Sigmoid colon (tissue), 6 donors: ENCODE measurements at regions not wholly inside any gene's neighbourhood (a gene's known extent, or its start where the extent isn't known, plus 50 kb on each side); places are given as distances from the start of the nearest gene placed in this dataset.
A peak's percentile ranks its signal among the peaks of the same experiment; 100 is the strongest.
"Not testable (repeated sequence)": the region's sequence is repeated elsewhere in the genome, so short reads cannot be mapped to it uniquely, and the experiment has no call there.

Experiments
- DNase-seq: peaks from one replicate; pipeline ENCODE4 v3.0.0-alpha.2; 2019
- H3K27ac ChIP-seq, 4 donors: fragments of 200-600 bp; sonication (generic); one replicate each; pipeline ENCODE4 v1.5.1; 2016 to 2019; ENCODE audit warnings: mild to moderate bottlenecking in 1 of 4
- H3K27me3 ChIP-seq, 3 donors: fragments of 200-600 bp; sonication (generic); one replicate each; pipeline ENCODE4 v1.5.1; 2019; ENCODE audit warnings: mild to moderate bottlenecking in 1 of 3
- H3K36me3 ChIP-seq, 4 donors: fragments of 200-600 bp; sonication (generic); one replicate each; pipeline ENCODE4 v1.5.1; 2016 to 2019
- H3K4me1 ChIP-seq, 4 donors: fragments of 200-600 bp; sonication (generic); one replicate each; pipeline ENCODE4 v1.5.1; 2017 to 2019
- H3K4me3 ChIP-seq, 4 donors: fragments of 200-600 bp; sonication (generic); one replicate each; pipeline ENCODE4 v1.5.1; 2017 to 2019; ENCODE audit warnings: mild to moderate bottlenecking in 2 of 4, moderate library complexity in 1 of 4
- H3K9me3 ChIP-seq, 4 donors: fragments of 200-600 bp in 3 of 4; sonication (generic) in 3 of 4; one replicate each; pipeline versions ENCODE4 v1.5.1 to v1.6.1; 2013 to 2019
- CTCF ChIP-seq, 4 experiments: fragments of 450-650 bp in 3 of 4; fragments of 200-600 bp in 1 of 4; IDR thresholded peaks; one replicate each; pipeline ENCODE4 v1.5.1; 2016 to 2019; ENCODE audit warnings: antibody characterized with exemption in 4 of 4, mild to moderate bottlenecking in 3 of 4, moderate library complexity in 2 of 4
- EP300 ChIP-seq, 4 donors: sonication (generic); formaldehyde crosslinking; IDR thresholded peaks; one replicate each; pipeline ENCODE4 v1.6.1; 2017; ENCODE audit warnings: antibody characterized with exemption in 4 of 4
- POLR2A ChIP-seq, 2 donors: fragments of 450-650 bp; IDR thresholded peaks; one replicate each; pipeline ENCODE4 v1.6.1; 2016; ENCODE audit warnings: antibody characterized with exemption in 2 of 2, mild to moderate bottlenecking in 2 of 2, moderate library complexity in 2 of 2
- POLR2AphosphoS5 ChIP-seq, 4 donors: sonication (generic); formaldehyde crosslinking; IDR thresholded peaks; one replicate each; pipeline ENCODE4 v1.6.1; 2017; ENCODE audit warnings: antibody characterized with exemption in 4 of 4
- WGBS, 2 donors: extraction: QIAGEN DNeasy Blood & Tissue Kit; methylation state at CpG; one replicate each; pipeline ENCODE4 v1.1.7; 2013; 5-methylcytosine and 5-hydroxymethylcytosine counted together
- intact Hi-C: fragments of 100-400 bp; cut with DNase I; formaldehyde crosslinking; loops from one replicate; pipeline ENCODE4 v1.15.1; 2023
- donor health status: healthy with polysubstance abuse.
- donor health status: healthy.

- intact Hi-C loops: no loop called here
- WGBS, 2 donors: 25 to 43% methylated on average over 1 of the region's 1 CpG
- Histone ChIP-seq H3K27ac (no peak overlapping the region), H3K4me1 (no peaks in the 10 kb centered on the region), H3K4me3 (no peak overlapping the region), H3K27me3 (no peaks in the 10 kb centered on the region), H3K9me3 (no peaks in the 10 kb centered on the region), H3K36me3 (no peaks in the 10 kb centered on the region)
- no peak for TF ChIP-seq POLR2A (IDR thresholded peaks at IDR 0.05)
- no peak for TF ChIP-seq EP300 (IDR thresholded peaks at IDR 0.05)
- TF ChIP-seq CTCF (IDR thresholded peaks at IDR 0.05): no peak
- no peak for TF ChIP-seq POLR2AphosphoS5 (IDR thresholded peaks at IDR 0.05)
- no peak for DNase-seq
Measured at GRCh38 chr7:121537031-121537430, 140.9 kb upstream of the FAM3C start.

- 90 to 91% methylated on average over 10 of the region's 10 CpGs for WGBS, 2 donors
- Histone ChIP-seq H3K4me3 (no peak overlapping the region), H3K27ac (no peak overlapping the region), H3K27me3 (no peaks in the 10 kb centered on the region), H3K9me3 (no peaks in the 10 kb centered on the region), H3K36me3 (no peaks in the 10 kb centered on the region), H3K4me1 (peaks cover 0 to 12% (median 9%) of the 10 kb centered on the region in 4 donors)
- TF ChIP-seq CTCF (IDR thresholded peaks at IDR 0.05) (no peak), POLR2A (IDR thresholded peaks at IDR 0.05) (no peak), EP300 (IDR thresholded peaks at IDR 0.05) (no peak), POLR2AphosphoS5 (IDR thresholded peaks at IDR 0.05) (no peak)
- intact Hi-C loops: no loop called here
- no peak for DNase-seq
Measured at GRCh38 chr7:121531175-121532070, 135.3 kb upstream of the FAM3C start.

GRCh38 chr7:121530227-121531174 is 134.4 kb upstream of the FAM3C start:
- 29 to 56% methylated on average over 4 of the region's 4 CpGs for WGBS, 2 donors
- intact Hi-C loops: no loop called here
- Histone ChIP-seq H3K9me3 (no peaks in the 10 kb centered on the region), H3K4me1 (peaks cover 0 to 21% (median 12%) of the 10 kb centered on the region in 4 donors), H3K4me3 (no peak overlapping the region), H3K27me3 (no peaks in the 10 kb centered on the region), H3K36me3 (no peaks in the 10 kb centered on the region), H3K27ac (no peak overlapping the region)
- DNase-seq: no peak
- no peak for TF ChIP-seq POLR2AphosphoS5 (IDR thresholded peaks at IDR 0.05)

- Histone ChIP-seq H3K4me3 (no peak overlapping the region), H3K9me3 (no peaks in the 10 kb centered on the region), H3K27ac (no peak overlapping the region), H3K36me3 (no peaks in the 10 kb centered on the region), H3K27me3 (no peaks in the 10 kb centered on the region), H3K4me1 (peaks cover 0 to 31% (median 17%) of the 10 kb centered on the region in 4 donors)
- intact Hi-C loops: loop anchor here (10.0 kb wide), 1 partner anchor 804 kb away; no protein-coding TSS in a partner anchor
- 64 to 68% methylated on average over 3 of the region's 3 CpGs for WGBS, 2 donors
- TF ChIP-seq POLR2AphosphoS5 (IDR thresholded peaks at IDR 0.05): no peak
- no peak for TF ChIP-seq EP300 (IDR thresholded peaks at IDR 0.05)
- no peak for TF ChIP-seq CTCF (IDR thresholded peaks at IDR 0.05)
- no peak for TF ChIP-seq POLR2A (IDR thresholded peaks at IDR 0.05)
- DNase-seq: no peak
Measured at GRCh38 chr7:121529003-121529402, 132.9 kb upstream of the FAM3C start.

GRCh38 chr7:121526210-121526609 is 130.1 kb upstream of the FAM3C start:
- not testable (repeated sequence) for H3K27me3 ChIP-seq
- intact Hi-C loops: loop anchor here (10.0 kb wide), 1 partner anchor 801 kb away; no protein-coding TSS in a partner anchor
- 77 to 83% methylated on average over 3 of the region's 3 CpGs for WGBS, 2 donors

More at GRCh38 chr7:121526210-121526609, 130.1 kb upstream of the FAM3C start:
- Histone ChIP-seq H3K27ac (peak overlapping the region in 2 of 4 donors; percentile 70 to 71), H3K4me1 (peaks cover 0 to 40% (median 31%) of the 10 kb centered on the region in 4 donors)
- not testable (repeated sequence) for DNase-seq, H3K9me3 ChIP-seq, H3K36me3 ChIP-seq, H3K4me3 ChIP-seq
